ENCODE measurements at regions not wholly inside any gene's neighbourhood (a gene's known extent, or its start where the extent isn't known, plus 50 kb on each side); places are given as distances from the start of the nearest gene placed in this dataset.

DNA sequence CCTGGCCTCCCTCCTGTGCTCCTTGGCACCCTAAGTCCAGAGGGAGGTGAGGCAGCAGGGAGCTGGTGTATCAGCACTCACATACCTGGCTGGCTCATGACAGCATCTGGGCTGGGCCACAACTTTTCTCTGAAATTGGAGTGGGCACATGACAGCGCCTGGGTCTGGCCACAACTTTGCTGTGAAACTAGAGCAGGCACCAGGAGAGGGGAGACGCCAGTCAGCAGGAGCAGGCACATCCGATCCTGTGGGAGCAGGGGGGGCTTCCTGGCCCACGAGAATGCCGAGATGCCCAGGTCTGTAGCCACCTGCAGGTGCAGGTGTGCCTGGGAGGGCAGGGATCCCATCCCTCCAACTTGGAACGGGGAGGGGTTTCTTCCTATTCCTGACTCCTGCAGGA lies 69.7 kb upstream of the PPP3CA start:
- Histone ChIP-seq H3K27me3 (no peaks in the 10 kb centered on the region), H4K20me1 (ENCODE audit: insufficient read depth, poor library complexity, severe bottlenecking) (no peaks in the 10 kb centered on the region), H3K27ac (no peak overlapping the region), H3K9me3 (ENCODE audit: low read depth) (no peaks in the 10 kb centered on the region), H2AFZ (no peak overlapping the region), H3K36me3 (replicated peaks; ENCODE audit: insufficient read depth, low read depth) (no peaks in the 10 kb centered on the region), H3K79me2 (no peaks in the 10 kb centered on the region), H3K4me2 (no peak overlapping the region), H3K4me1 (ENCODE audit: insufficient read depth) (no peaks in the 10 kb centered on the region), H3K9me2 (replicated peaks; ENCODE audit: insufficient read depth) (no peaks in the 10 kb centered on the region), H3K4me3 (no peak overlapping the region)
- DNase-seq (ENCODE audit: low spot score) = no peak
- TF ChIP-seq, protein P1, sequence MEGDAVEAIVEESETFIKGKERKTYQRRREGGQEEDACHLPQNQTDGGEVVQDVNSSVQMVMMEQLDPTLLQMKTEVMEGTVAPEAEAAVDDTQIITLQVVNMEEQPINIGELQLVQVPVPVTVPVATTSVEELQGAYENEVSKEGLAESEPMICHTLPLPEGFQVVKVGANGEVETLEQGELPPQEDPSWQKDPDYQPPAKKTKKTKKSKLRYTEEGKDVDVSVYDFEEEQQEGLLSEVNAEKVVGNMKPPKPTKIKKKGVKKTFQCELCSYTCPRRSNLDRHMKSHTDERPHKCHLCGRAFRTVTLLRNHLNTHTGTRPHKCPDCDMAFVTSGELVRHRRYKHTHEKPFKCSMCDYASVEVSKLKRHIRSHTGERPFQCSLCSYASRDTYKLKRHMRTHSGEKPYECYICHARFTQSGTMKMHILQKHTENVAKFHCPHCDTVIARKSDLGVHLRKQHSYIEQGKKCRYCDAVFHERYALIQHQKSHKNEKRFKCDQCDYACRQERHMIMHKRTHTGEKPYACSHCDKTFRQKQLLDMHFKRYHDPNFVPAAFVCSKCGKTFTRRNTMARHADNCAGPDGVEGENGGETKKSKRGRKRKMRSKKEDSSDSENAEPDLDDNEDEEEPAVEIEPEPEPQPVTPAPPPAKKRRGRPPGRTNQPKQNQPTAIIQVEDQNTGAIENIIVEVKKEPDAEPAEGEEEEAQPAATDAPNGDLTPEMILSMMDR (IDR thresholded peaks at IDR 0.05; ENCODE audit: poor library complexity) = no peak
- no peak for TF ChIP-seq EZH2 (IDR thresholded peaks at IDR 0.05; ENCODE audit: borderline replicate concordance)
- TF ChIP-seq EZH2phosphoT487 (IDR thresholded peaks at IDR 0.05; ENCODE audit: low read depth, severe bottlenecking, unreplicated experiment) = no peak
- 96% methylated on average over 6 of the region's 6 CpGs for WGBS (ENCODE audit: low lambda C conversion rate, missing lambda C conversion rate)

DNA sequence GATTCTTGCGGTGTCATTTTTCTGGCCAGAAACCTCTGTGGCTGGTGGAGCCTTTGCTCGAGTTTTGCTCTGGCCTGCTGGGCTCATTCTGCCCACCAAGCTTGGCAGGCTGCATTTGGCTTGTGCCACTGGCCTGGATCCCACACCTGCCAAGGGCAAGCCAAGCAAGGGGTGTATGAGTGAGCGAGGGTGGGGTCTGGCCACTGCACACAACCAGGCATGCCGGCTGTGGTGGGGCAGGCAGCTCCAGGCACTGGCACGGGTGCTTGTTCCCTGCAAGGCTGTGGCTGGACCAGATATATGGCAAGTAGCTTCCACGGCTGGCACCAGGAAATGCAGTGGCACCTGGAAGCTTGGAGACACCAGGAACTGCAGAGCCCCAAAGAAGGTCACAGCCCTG lies 68.6 kb upstream of the PPP3CA start:
- no peaks in the 10 kb centered on the region for H3K36me3 ChIP-seq (replicated peaks; ENCODE audit: insufficient read depth, low read depth)
- WGBS (ENCODE audit: low lambda C conversion rate, missing lambda C conversion rate) = 92% methylated on average over 6 of the region's 6 CpGs
- DNase-seq (ENCODE audit: low spot score) = no peak
- no peaks in the 10 kb centered on the region for H3K27me3 ChIP-seq
- H4K20me1 ChIP-seq (ENCODE audit: insufficient read depth, poor library complexity, severe bottlenecking) = no peaks in the 10 kb centered on the region
- no peaks in the 10 kb centered on the region for H3K9me2 ChIP-seq (replicated peaks; ENCODE audit: insufficient read depth)
- H3K4me3 ChIP-seq = no peak overlapping the region
- TF ChIP-seq, protein P1 (IDR thresholded peaks at IDR 0.05; ENCODE audit: poor library complexity) = no peak
- TF ChIP-seq EZH2phosphoT487 (IDR thresholded peaks at IDR 0.05; ENCODE audit: low read depth, severe bottlenecking, unreplicated experiment) = no peak
- no peak for TF ChIP-seq EZH2 (IDR thresholded peaks at IDR 0.05; ENCODE audit: borderline replicate concordance)
- H3K4me1 ChIP-seq (ENCODE audit: insufficient read depth) = no peaks in the 10 kb centered on the region
- no peak overlapping the region for H2AFZ ChIP-seq
- H3K27ac ChIP-seq = no peak overlapping the region
- no peaks in the 10 kb centered on the region for H3K9me3 ChIP-seq (ENCODE audit: low read depth)
- no peak overlapping the region for H3K4me2 ChIP-seq
- H3K79me2 ChIP-seq = no peaks in the 10 kb centered on the region

DNA sequence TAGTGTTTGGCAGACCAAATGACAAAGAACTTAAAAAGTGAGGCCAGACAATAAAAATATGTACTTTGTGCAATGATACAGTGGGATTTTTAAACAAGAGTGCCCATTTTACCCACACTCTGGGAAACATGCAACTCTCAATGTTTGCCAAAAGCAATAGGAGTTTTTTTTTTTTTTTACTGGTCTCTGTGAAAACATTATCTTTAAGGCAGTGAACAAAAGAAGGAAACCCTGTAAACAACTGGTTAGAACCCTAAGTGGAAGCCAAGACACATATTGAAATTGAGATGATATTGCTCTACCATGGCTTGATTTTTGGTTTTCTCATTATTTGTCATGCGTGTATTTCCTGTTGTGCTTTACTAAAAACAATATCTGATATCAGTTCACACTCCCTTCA lies 67.2 kb upstream of the PPP3CA start:
- 100% methylated on average over 1 of the region's 1 CpG for WGBS (ENCODE audit: low lambda C conversion rate, missing lambda C conversion rate)

More for the DNA sequence above, 67.2 kb upstream of the PPP3CA start:
- no peak overlapping the region for H3K4me3 ChIP-seq
- no peak overlapping the region for H3K4me2 ChIP-seq
- no peak overlapping the region for H3K27ac ChIP-seq
- H2AFZ ChIP-seq = no peak overlapping the region
- H3K36me3 ChIP-seq (replicated peaks; ENCODE audit: insufficient read depth, low read depth) = no peaks in the 10 kb centered on the region
- H3K79me2 ChIP-seq = no peaks in the 10 kb centered on the region
- H3K9me2 ChIP-seq (replicated peaks; ENCODE audit: insufficient read depth) = no peaks in the 10 kb centered on the region
- H4K20me1 ChIP-seq (ENCODE audit: insufficient read depth, poor library complexity, severe bottlenecking) = no peaks in the 10 kb centered on the region
- TF ChIP-seq EZH2 (IDR thresholded peaks at IDR 0.05; ENCODE audit: borderline replicate concordance) (no peak), EZH2phosphoT487 (IDR thresholded peaks at IDR 0.05; ENCODE audit: low read depth, severe bottlenecking, unreplicated experiment) (no peak)
- TF ChIP-seq, protein P1 (IDR thresholded peaks at IDR 0.05; ENCODE audit: poor library complexity) = no peak
- H3K4me1 ChIP-seq (ENCODE audit: insufficient read depth) = no peaks in the 10 kb centered on the region
- no peaks in the 10 kb centered on the region for H3K9me3 ChIP-seq (ENCODE audit: low read depth)
- no peaks in the 10 kb centered on the region for H3K27me3 ChIP-seq
- no peak for DNase-seq (ENCODE audit: low spot score)
